ENCODE measurements at regions not wholly inside any gene's neighbourhood (a gene's known extent, or its start where the extent isn't known, plus 50 kb on each side); places are given as distances from the start of the nearest gene placed in this dataset.
"Not testable (repeated sequence)": the region's sequence is repeated elsewhere in the genome, so short reads cannot be mapped to it uniquely, and the experiment has no call there.

DNA sequence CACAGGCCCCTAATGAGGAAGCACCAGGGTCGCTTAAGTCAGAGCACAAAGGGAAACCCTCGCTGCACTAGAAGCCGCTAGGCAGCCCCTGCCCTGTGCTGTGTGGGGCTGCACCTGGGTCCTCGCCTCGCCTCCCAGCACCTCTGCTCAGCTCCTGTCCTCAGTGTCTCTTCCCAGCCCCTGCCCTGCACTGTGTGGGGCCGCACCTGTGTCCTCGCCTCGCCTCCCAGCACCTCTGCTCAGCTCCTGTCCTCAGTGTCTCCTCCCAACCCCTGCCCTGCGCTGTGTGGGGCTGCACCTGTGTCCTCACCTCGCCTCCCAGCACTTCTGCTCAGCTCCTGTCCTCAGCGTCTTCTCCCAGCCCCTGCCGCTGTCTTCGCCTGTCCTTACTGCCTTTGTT is 342.8 kb downstream of the EIPR1 start:
- DNase-seq = no peak

DNA sequence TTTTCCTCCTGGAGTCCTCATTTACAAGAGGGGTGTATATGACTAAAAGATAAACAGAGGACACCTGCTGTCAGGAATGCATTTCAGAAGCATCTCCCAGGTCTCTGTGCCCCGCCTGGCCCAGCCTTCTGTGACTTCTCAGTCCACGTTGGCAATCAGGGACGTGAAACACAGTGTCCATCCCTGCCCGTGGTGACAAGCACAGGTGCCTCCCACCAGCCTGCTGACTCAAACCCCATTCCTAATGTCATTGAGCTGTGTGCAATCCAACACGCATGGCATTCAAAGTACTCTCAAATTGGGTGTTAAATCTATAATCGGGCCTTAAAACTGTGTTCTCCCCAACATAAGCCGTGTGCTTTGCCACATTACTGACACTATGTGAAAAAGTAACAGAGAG is 343.2 kb downstream of the EIPR1 start:
- no peak for DNase-seq

DNA sequence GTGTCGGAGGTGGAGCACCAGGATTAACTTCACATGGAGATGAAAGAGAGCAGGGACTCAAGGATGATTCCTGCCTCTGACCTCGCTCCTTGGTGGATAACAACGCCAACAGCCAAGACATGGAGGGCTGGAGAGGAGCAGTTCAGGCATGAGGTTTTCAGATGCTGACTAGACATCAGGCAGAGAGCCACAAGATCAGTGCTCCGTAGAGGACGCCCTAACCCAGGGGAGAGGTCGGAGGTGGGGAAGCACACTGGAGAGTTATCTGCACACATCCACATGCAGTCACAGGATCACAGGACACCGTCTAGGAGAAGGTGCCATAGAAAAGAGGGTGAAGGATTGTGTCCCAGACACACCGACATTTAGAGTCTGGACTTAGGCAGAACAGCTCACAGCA is 344.3 kb downstream of the EIPR1 start:
- DNase-seq = no peak

DNA sequence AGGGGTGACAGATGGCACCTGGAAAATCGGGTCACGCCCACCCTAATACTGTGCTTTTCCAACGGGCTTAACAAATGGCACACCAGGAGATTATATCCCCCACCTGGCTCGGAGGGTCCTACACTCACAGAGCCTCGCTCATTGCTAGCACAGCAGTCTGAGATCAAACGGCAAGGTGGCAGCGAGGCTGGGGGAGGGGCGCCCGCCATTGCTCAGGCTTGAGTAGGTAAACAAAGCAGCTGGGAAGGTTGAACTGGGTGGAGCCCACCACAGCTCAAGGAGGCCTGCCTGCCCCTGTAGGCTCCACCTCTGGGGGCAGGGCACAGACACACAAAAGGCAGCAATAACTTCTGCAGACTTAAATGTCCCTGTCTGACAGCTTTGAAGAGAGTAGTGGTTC is 346.8 kb downstream of the EIPR1 start:
- not testable (repeated sequence) for DNase-seq

DNA sequence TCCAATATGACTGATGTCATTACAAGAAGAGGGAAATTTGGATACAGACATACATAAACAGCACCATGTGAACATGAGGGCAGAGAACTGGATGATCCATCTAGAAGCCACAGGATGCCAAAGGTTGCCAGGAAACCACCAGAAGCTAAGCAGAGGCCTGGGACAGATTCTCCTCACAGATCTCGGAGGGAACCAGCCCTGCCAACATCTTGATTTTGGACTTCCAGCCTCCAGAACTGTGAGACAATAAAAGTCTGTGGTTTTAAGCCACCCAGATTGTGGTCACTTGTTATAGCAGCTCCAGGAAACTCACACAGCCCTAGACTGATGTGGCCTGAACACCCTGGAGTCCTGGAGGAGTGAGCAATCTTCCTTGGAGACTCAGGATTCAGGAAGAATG is 351.6 kb downstream of the EIPR1 start:
- no peak for DNase-seq

DNA sequence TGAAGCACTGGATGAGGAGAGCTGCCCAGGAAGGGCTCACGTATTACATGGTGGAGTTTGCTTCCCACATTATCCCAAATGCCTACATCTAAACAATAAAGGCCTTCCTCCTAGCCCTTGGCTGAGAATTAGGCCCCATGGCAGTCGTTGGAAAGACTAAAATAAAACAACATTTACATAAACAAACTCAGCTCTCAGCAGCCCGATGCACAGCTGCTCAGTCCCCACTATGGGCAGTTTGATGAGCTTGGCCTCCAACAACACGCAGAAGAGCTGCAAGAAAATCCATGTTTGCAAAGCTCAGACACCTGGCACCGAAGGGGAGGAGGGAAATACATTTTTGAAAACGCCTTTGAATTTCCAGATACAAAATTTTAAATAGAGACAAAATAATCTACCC is 352.4 kb downstream of the EIPR1 start:
- DNase-seq = no peak

DNA sequence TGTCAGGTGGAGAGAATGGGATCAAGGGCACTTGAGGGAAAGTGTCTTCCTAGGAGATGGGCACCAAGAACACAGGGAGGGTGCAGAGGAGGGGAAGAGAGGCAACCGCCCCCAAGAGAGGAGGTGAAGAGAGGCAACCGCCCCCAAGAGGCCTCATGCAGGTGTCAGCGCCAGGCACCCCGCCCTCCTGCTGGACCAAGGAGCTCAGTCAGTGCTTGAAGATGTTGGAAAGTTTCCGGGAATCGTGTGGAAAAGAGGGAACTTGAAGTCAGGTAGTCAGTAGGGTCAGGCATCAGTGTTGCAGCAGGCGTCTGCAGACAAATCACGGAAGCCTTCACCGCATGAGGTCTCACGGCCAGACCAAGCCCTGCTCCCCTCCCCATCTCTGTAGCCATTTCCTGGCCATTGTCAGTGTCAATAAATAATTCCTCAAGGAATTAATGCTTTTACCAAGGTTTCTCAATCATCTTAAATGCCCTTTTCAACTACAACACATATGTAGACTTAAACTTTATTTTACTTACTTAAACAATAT is 353.1 kb downstream of the EIPR1 start:
- DNase-seq = no peak

DNA sequence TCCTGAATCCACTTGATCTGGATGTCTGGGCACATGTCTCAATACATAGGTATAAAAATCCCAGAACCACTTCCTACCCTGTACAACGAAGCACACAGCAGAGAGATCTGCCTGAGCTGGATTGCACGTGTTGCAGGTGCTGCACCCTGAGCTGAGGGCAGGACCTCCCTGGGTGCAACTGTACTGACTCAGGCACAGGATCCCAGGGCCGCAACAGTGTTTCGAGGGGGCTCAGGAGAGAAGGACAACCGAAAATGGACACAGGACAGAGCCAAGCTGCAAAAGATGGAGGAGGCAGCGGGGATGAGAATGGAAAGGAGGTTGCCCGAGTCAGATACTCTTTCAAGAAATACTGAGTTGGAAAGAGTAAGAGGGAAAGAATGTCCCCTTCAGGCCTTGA is 354.1 kb downstream of the EIPR1 start:
- DNase-seq = no peak

DNA sequence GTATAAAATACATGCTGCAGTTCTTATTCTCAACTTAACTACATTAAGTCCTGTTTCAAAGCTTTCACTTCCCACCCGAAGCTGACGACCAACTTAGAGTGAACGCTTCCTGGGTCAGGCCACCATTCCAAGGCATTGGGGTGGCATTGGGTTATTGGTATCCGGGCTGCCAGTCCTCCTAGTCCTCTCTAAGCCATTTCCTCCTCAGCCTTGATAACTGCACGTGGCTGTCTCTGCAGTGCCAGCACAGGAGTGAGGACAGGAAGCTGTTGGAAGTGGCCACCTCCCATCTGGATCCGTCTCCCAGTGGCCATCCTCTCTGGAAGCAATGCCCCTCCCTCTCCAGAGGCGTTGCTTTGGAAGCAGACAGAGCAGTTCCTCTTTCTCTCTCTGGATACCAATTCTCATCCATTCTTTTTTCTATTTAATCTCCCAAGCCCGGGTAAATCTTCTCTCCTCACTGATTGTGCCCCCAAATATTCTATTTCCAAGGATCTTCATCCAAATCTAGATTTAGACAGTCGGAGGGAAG is 354.7 kb downstream of the EIPR1 start:
- DNase-seq = no peak

DNA sequence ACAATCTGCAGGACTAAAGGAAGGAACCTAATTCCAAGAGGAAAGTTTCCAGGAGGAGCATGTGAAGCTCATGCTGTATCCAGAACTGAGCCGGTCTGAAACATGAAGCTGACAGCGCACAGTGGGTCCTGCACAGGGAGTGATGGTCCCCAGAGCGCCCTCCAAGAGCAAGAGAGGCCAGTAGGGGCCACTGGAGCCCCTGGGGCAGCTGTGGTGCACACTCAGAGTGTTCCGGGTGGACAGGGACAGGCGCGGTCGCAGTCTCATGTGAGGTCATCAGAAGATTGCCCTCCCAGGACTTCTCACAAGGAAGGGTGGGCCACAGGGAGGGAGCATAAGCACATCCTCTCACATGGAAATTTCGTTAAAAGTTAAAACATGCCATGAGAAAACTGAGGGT is 355.9 kb downstream of the EIPR1 start:
- no peak for DNase-seq

DNA sequence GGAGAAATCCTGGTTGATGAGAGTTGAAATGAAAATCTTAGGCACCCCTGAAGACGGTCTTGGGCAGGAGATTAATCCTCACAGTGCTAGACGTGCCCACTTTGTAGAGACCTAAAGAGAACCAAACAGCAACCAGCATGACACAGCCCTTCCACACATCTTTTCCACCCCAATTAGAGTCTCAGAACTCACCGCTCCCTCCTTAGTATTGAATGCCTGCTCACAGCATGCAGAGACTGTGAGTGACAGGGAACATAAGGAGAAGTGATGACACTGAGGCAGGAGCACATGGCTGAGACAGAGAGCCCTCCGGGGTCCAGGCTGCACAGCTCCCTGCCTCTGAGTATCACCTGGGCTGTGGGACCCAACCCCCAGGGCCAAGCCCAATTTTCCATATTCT is 367.6 kb downstream of the EIPR1 start:
- no peak for DNase-seq

DNA sequence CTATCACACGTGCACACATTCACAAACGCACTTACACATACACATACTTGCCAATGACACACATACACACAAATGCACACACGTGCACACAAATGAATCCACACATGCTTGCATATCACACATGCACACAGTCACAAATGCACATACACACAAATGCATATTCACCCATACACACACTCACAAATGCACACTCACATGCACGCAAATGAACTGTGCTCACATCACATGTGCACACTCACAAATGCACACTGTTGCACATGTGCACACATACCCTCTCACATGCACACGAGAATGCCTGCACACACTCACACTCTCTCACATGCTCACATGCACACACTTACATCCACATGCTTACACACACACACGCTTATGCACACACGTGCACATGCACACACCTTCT is 368.1 kb downstream of the EIPR1 start:
- no peak for DNase-seq

DNA sequence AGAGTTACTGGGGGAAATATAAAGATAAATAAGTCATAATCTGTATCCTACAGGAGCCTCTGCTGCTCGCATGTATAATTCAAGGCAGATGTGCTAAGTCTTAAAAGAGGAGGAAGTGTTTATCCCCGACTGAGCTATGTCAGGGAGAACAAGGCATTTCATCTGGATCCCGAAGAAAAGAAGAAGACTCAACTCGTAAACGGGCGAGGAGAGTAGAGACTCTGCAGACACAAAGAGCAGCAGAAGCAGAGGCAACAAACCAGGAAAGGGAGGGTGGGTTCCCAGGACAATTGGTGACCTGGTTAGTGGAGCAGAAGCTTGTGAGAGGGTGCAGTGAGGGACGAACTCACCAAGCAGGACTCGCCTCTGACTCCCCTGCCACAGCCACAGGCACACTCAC is 368.6 kb downstream of the EIPR1 start:
- no peak for DNase-seq

DNA sequence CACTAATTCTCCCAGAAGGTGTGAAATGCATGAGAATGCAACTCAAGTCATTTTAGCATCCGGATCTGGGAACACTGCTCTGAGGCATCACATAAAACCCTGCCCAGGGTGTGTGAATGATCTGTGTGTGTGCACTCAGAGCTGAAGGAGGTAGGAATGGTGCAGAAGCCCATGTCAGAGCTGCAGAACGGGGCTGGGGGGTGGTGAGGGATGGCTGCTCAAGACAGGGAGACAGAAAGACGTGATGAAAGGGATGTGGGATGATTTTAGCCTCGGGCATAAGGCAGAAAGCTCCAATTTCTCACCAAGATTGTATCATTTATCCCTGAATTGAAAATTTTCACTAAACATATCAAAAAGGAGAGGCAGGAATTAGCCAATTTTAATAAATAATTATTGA is 369.1 kb downstream of the EIPR1 start:
- DNase-seq = no peak

DNA sequence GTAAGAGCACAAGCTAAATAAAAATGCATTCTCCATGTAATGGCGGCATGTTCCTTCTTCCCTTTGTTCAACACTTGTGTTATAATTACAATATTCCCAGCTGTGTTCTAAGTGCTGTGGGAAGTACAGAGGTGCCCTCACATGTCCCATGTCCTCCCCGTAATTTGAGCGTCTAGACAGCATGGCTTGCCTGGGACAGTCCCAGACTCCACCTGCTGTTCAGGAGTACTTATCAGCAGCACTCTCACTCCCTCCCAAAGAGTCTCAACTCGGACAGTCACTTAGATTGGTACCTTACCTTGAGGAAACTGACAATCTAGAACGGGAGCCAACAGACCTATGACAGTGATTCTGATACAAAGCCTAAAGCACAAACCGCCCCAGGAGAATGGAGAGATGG is 370.5 kb downstream of the EIPR1 start:
- no peak for DNase-seq

DNA sequence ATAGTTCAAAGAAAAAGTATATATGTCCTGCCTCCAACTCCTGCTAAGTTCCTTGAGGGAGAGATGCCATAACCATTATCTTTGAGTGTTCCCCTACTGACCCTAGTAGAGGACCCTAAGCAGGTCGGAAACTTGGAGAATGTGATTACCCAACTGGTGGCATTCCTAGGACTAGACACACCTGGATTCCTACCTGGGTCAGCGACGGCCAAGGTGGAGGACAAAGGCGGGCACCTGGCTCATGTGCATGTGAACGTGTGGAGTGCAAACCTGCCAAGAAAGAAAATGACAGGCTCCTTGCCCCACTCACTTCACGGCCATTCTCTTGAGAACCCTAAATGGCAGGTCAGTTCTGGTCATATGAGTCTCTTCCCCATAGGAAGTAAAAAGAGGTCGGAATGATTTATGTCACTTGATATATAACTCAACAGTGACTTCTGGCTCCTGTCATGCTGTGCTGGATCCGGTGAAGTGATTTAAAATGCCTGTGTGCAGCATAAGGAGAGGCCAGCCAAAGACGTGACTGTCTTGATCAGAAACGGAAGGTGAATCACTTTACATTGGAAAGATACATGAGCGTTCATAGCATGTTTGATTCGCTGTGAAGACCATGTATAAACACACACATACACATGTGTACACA is 371.6 kb downstream of the EIPR1 start:
- DNase-seq = no peak

DNA sequence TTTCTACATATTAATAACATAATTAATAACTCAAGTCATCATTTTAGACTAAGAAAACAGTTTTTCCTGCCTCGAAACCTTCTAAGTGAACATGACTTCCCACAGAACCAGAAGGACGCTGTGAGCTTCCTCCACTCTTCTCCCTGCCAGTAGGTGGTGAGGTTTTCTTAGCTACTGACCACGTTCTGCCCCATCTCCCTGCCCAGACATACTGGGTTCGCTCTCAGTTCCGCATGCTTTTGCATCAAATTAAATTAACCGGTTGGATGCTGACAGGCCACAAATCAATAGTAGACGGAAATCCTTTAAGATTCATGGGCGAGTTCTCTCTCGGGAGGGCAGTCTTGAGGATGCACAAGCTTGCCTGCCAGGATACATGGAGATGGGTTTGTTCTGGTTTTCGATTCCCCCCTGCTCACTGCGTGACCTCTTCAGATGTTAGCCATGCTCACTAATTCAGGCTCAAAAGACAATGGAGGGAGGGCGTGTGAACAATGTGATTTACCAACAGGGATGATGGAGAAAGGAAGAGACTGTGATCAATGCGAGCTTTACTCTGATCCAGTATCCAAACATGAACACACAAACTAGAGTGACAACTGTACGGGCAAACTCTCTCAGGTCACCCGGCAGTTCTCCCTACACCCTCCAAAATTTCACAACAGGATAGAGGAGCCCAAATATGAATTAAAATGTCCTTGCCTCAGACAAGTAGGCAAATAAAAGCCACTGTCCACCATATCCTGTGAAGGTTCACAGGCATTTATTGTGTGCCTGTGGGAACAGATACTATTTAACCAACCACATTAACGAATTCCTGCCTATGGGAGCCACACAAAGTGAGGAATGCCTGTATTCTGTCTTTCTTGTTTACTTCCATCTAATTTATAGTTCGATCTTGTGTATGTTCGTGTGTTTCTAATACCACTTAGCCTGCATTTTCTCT is 375.7 kb downstream of the EIPR1 start:
- no peak for DNase-seq

DNA sequence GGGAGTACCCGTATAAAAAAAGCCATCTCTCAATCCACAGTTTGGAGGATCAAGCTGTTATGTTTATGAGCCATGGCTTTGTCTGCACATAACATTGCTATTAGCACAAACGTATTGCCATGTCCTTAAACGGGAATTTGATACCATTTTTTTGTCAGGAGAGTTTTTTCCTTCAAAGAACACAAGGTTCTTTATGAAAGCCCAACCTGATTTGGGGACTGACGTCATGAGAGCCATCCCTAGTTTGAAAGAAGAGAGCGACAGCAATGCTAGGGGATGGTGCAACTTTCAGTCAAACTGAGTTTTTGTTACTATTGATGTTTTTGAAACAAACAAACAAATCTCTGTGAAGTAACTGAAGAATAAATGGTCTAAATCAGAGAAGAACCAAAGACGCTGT is 376.6 kb downstream of the EIPR1 start:
- DNase-seq = no peak

DNA sequence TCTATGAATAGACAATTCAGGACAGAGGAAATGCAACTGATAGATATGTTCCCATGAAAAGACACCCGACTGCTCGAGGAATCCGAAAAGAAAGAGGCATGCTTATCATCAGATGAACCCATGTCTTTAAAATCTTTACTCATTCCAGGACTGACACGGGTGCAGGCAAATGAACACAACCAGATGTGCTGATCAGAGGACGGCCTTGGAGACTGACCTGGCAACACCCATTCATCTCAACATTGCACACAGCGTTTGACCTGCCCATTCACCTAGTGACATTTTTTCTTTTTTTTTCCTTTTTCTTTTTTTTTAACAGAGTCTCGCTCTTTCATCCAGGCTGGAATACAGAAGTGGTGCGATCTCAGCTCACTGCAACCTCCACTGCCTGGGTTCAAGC is 377.5 kb downstream of the EIPR1 start:
- DNase-seq = no peak

DNA sequence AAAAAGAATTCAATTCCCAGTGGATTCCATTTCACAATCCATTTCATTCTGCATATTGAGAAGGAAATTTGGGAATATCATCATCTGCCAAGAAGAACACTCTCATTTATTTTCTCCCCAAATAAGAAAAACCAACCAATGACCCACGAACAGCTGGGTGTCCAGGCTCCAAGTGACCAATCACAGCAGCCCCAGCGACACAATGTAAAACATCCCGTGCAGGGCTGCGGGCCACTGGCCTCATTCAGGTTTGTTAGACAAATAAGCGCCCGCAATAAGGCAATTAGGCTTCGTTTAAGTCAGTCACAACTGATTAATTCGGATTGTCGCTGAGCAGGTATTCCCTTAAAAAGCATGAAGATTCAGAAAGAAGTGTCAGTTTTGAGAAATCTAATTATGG is 378.6 kb downstream of the EIPR1 start:
- no peak for DNase-seq

DNA sequence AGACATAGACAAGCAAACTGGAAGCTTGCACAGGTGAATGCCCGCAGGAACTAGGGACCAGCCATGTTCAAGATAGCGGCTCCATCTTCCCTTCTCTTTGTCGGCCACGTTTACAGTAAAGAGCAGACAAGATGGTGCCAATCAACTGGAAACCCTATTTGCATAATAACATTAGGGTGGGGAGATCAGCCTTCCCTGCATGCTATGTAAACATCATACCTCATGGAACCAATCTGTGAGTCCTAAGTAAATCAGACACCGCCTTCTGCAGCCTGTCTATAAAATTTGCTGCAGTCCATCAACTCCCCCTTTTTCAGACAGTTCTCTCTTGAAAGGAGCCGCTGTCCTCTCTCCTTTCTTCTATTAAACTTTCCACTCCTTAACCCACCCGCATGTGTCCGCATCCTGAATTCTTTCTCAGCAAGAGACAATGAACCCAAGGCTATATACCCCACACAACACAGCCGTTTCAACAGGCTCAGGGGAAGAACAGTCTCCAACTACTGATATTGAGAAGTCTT is 384.4 kb downstream of the EIPR1 start:
- DNase-seq = no peak

DNA sequence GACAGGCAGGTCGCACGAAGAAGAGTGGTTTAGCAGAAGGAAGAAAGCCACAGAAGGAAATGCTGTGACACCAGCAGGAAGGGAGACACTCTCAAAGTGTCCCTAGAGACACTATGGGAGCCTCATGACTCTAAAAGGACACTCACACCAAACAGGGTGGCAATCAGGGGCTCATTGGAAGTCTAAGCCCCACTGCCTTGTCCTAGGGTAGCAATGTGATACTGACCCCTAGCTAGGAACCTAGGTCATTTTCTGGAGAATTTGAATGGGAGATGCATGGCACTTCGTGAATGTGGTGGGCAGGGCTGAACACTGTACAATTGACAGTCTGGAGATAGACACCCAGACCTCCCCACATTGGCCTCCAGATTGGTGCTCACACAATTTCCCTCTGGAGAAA is 385.0 kb downstream of the EIPR1 start:
- DNase-seq = no peak

DNA sequence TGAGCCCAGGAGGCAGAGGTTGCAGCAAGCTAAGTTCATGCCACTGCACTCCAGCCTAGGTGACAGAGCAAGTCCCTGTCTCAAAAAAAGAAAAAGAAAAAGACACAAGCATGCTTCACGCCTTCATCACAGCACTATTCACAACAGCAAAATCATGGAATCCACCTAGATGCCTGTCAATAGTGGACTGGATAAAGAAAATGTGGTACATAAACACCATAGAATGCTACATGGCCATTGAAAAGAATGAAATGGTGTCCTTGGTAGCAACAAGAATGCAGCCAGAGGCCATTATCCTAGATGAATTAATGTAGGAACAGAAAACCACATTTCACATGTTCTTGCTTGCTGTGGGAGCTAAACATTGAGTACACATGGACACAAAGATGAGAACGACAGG is 392.6 kb downstream of the EIPR1 start:
- DNase-seq = no peak

DNA sequence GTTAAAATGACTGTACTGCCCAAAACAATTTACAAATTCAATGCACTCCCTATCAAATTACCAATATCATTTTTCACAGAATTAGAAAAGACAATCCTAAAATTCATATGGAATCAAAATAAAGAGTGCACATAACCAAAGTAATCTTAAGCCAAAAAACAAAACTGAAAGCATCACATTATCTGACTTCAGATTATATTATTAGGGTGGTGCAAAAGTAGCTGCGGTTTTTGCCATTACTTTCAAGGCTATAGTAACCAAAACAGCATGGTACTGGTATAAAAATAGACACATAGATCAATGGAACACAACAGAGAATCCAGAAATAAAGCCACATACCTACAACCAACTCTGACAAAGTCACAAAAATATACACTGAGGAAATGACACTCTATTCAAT is 396.6 kb downstream of the EIPR1 start:
- no peak for DNase-seq

All from activated CD8-positive, alpha-beta memory T cell treated with anti-CD3 and anti-CD28 coated beads, Interleukin-2, amount 50 U/mL, for 48 hours (primary cell).